GM23338 (cell line): ENCODE measurements at regions not wholly inside any gene's neighbourhood (a gene's known extent, or its start where the extent isn't known, plus 50 kb on each side); places are given as distances from the start of the nearest gene placed in this dataset.

Experiments
- EZH2 ChIP-seq: fragments of 200-600 bp; sonication (generic); IDR thresholded peaks from one replicate; pipeline ENCODE4 v1.8.0; 2017; ENCODE audit warnings: antibody characterized with exemption, mild to moderate bottlenecking, low read depth; ENCODE audit not compliant: unreplicated experiment
- EZH2phosphoT487 ChIP-seq: fragments of 200-600 bp; sonication (generic); IDR thresholded peaks from one replicate; pipeline ENCODE4 v1.8.1; 2018; ENCODE audit warnings: antibody characterized with exemption; ENCODE audit not compliant: unreplicated experiment
- JUNB ChIP-seq: IDR thresholded peaks from one replicate; pipeline ENCODE4 v1.6.1; 2016; ENCODE audit warnings: antibody characterized with exemption; ENCODE audit not compliant: unreplicated experiment
- NANOG ChIP-seq: IDR thresholded peaks from 2 replicates; pipeline ENCODE4 v1.6.1; 2016; ENCODE audit warnings: antibody characterized with exemption, borderline replicate concordance
- POLR2AphosphoS5 ChIP-seq: IDR thresholded peaks from 2 replicates; pipeline ENCODE4 v1.6.1; 2016; ENCODE audit warnings: antibody characterized with exemption, low read depth
- REST ChIP-seq: IDR thresholded peaks from one replicate; pipeline ENCODE4 v1.6.1; 2018; ENCODE audit warnings: antibody characterized with exemption; ENCODE audit not compliant: unreplicated experiment
- ZNF114 ChIP-seq: fragments of 250-450 bp; sonication (Bioruptor Pico); IDR thresholded peaks from 2 replicates; pipeline ENCODE4 v1.5.0; 2020; ENCODE audit warnings: mild to moderate bottlenecking, moderate library complexity
- ZNF331 ChIP-seq: fragments of 250-450 bp; sonication (Bioruptor Pico); IDR thresholded peaks from 2 replicates; pipeline ENCODE4 v1.5.0; 2020; ENCODE audit warnings: low read depth, mild to moderate bottlenecking, moderate library complexity
- TF ChIP-seq, protein P1 (sequence below), 2 experiments: fragments of 200-600 bp in 1 of 2; sonication (generic) in 1 of 2; conservative IDR thresholded peaks; 2 replicates each; pipeline versions ENCODE4 v1.5.1 to v1.6.1; 2016 to 2017; ENCODE audit warnings: antibody characterized with exemption in 2 of 2, low read depth in 2 of 2, mild to moderate bottlenecking in 2 of 2, moderate library complexity in 1 of 2

GRCh38 chr1:177812650-177813049, 157.2 kb downstream of the SEC16B start:
- TF ChIP-seq, protein P1, sequence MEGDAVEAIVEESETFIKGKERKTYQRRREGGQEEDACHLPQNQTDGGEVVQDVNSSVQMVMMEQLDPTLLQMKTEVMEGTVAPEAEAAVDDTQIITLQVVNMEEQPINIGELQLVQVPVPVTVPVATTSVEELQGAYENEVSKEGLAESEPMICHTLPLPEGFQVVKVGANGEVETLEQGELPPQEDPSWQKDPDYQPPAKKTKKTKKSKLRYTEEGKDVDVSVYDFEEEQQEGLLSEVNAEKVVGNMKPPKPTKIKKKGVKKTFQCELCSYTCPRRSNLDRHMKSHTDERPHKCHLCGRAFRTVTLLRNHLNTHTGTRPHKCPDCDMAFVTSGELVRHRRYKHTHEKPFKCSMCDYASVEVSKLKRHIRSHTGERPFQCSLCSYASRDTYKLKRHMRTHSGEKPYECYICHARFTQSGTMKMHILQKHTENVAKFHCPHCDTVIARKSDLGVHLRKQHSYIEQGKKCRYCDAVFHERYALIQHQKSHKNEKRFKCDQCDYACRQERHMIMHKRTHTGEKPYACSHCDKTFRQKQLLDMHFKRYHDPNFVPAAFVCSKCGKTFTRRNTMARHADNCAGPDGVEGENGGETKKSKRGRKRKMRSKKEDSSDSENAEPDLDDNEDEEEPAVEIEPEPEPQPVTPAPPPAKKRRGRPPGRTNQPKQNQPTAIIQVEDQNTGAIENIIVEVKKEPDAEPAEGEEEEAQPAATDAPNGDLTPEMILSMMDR (conservative IDR thresholded peaks at IDR 0.05; ENCODE audit: low read depth in 2 of 2) = no peak
- no peak for TF ChIP-seq REST
- TF ChIP-seq ZNF114 (CRISPR knock-in tag) = no peak
- TF ChIP-seq EZH2 = no peak
- no peak for TF ChIP-seq ZNF331
- no peak for TF ChIP-seq POLR2AphosphoS5
- no peak for TF ChIP-seq EZH2phosphoT487
- TF ChIP-seq JUNB = no peak
- no peak for TF ChIP-seq NANOG
